GM23338 (cell line): ENCODE measurements at regions not wholly inside any gene's neighbourhood (a gene's known extent, or its start where the extent isn't known, plus 50 kb on each side); places are given as distances from the start of the nearest gene placed in this dataset.

Source experiments
- ATAC-seq: fragments of 200-7000 bp; cut with Tn5 transposase; 3 replicates; pipeline ENCODE4 v1.9.1; 2020
- DNase-seq: peaks from one replicate; pipeline ENCODE4 v3.0.0-alpha.2; 2015; ENCODE audit warnings: low spot score
- H2AFZ ChIP-seq: fragments of 200-600 bp; sonication (generic); 2 replicates; pipeline ENCODE4 v1.8.0; 2016; ENCODE audit warnings: antibody characterized with exemption, mild to moderate bottlenecking, moderate library complexity
- H3F3A ChIP-seq: fragments of 200-600 bp; sonication (generic); replicated peaks from 2 replicates; pipeline ENCODE4 v1.8.0; 2017; ENCODE audit warnings: antibody characterized with exemption, mixed run types, low read depth
- H3K27ac ChIP-seq: fragments of 200-600 bp; sonication (generic); 2 replicates; pipeline ENCODE4 v1.6.1; 2016; ENCODE audit warnings: low read depth
- H3K27me3 ChIP-seq: fragments of 200-600 bp; sonication (generic); 2 replicates; pipeline ENCODE4 v1.8.0; 2016; ENCODE audit warnings: mild to moderate bottlenecking, mixed run types, moderate library complexity; ENCODE audit not compliant: insufficient read depth
- H3K36me3 ChIP-seq: fragments of 200-600 bp; sonication (generic); 2 replicates; pipeline ENCODE4 v1.8.0; 2016; ENCODE audit warnings: mild to moderate bottlenecking; ENCODE audit not compliant: insufficient read depth
- H3K4me1 ChIP-seq: fragments of 200-600 bp; sonication (generic); 2 replicates; pipeline ENCODE4 v1.8.0; 2016; ENCODE audit warnings: mild to moderate bottlenecking, moderate library complexity; ENCODE audit not compliant: insufficient read depth
- H3K4me2 ChIP-seq: fragments of 200-600 bp; sonication (generic); 2 replicates; pipeline ENCODE4 v1.7.1; 2017; ENCODE audit warnings: mixed run types
- H3K4me3 ChIP-seq: fragments of 200-600 bp; sonication (generic); 2 replicates; pipeline ENCODE4 v1.6.1; 2016; ENCODE audit warnings: mixed run types
- H3K79me2 ChIP-seq: fragments of 200-600 bp; sonication (generic); replicated peaks from 2 replicates; pipeline ENCODE4 v1.8.0; 2017; ENCODE audit warnings: mild to moderate bottlenecking; ENCODE audit not compliant: insufficient read depth
- H3K9me2 ChIP-seq: fragments of 200-600 bp; sonication (generic); 2 replicates; pipeline ENCODE4 v1.8.0; 2017; ENCODE audit not compliant: insufficient read depth
- H4K20me1 ChIP-seq: fragments of 200-600 bp; sonication (generic); replicated peaks from 2 replicates; pipeline ENCODE4 v1.8.0; 2017; ENCODE audit warnings: mild to moderate bottlenecking; ENCODE audit not compliant: insufficient read depth
- H3K27ac Mint-ChIP-seq: 2 replicates; pipeline ENCODE4 v1.8.0; 2020; ENCODE audit warnings: inconsistent platforms, mild to moderate bottlenecking, moderate library complexity, mixed read lengths
- H3K27me3 Mint-ChIP-seq: 3 replicates; pipeline ENCODE4 v1.8.0; 2022; ENCODE audit warnings: low read depth, mild to moderate bottlenecking, moderate library complexity, mixed read lengths, inconsistent platforms; ENCODE audit not compliant: insufficient read depth, poor library complexity
- H3K36me3 Mint-ChIP-seq: 3 replicates; pipeline ENCODE4 v1.8.0; 2021; ENCODE audit warnings: low read depth, mild to moderate bottlenecking, inconsistent platforms, moderate library complexity, mixed read lengths
- H3K4me1 Mint-ChIP-seq: 3 replicates; pipeline ENCODE4 v1.8.0; 2020; ENCODE audit warnings: mild to moderate bottlenecking, inconsistent platforms, mixed read lengths
- H3K4me3 Mint-ChIP-seq: 3 replicates; pipeline ENCODE4 v1.8.0; 2021; ENCODE audit warnings: moderate library complexity, mild to moderate bottlenecking, inconsistent platforms, mixed read lengths
- H3K9me3 Mint-ChIP-seq: 3 replicates; pipeline ENCODE4 v1.8.0; 2020; ENCODE audit warnings: moderate library complexity, mild to moderate bottlenecking, inconsistent platforms, mixed read lengths
- CTCF ChIP-seq, 2 experiments: fragments of 200-600 bp in 1 of 2; sonication (generic) in 1 of 2; conservative IDR thresholded peaks; 2 replicates each; pipeline versions ENCODE4 v1.5.1 to v1.6.1; 2016 to 2017; ENCODE audit warnings: antibody characterized with exemption in 2 of 2, low read depth in 2 of 2, mild to moderate bottlenecking in 2 of 2, moderate library complexity in 1 of 2
- ETS1 ChIP-seq: IDR thresholded peaks from 2 replicates; pipeline ENCODE4 v1.6.1; 2016; ENCODE audit warnings: antibody characterized with exemption
- EZH2phosphoT487 ChIP-seq: fragments of 200-600 bp; sonication (generic); IDR thresholded peaks from one replicate; pipeline ENCODE4 v1.8.1; 2018; ENCODE audit warnings: antibody characterized with exemption; ENCODE audit not compliant: unreplicated experiment
- REST ChIP-seq: IDR thresholded peaks from one replicate; pipeline ENCODE4 v1.6.1; 2018; ENCODE audit warnings: antibody characterized with exemption; ENCODE audit not compliant: unreplicated experiment
- STAT1 ChIP-seq: IDR thresholded peaks from one replicate; pipeline ENCODE4 v1.6.1; 2016; ENCODE audit warnings: antibody characterized with exemption; ENCODE audit not compliant: unreplicated experiment

DNA sequence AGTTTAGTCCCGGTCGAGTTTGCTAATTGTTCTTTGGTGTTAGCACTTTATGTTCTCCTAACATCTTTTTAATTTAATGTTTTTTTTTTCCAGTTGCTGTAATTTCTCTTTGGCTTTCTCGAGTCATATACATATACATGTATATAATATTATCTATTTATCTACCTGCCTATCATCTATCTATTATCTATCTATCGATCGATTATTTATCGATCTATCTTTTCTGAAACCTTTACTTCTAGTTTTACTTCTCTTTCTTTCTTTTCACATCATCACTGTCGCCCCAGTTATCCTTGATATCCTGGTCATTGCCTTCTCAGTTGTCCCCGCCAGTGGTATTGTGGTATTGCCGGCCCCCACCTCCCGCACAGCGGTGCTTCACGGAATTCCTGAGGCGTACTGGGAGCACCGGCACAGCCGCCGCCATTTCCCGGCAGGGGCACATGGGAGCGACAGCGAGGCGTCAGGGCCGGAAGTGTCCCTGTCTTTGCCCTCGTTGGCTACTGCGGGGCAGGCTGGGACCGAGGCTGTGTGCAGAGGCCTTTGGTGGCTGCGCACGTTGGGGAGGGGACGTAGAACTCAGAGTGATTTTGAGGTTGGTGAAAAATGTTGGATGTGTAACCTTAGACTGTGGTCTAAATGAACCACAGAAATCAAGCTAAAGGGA lies 101.1 kb downstream of the NUF2 start:
- Mint-ChIP-seq H3K9me3 (no peaks in the 10 kb centered on the region; the same call in 2 of the 3 replicates), H3K27me3 (no peaks in the 10 kb centered on the region), H3K4me1 (peaks cover 20% of the 10 kb centered on the region), H3K4me3 (no peak overlapping the region), H3K36me3 (no peaks in the 10 kb centered on the region), H3K27ac (no peak overlapping the region)
- Histone ChIP-seq H3K27me3 (no peaks in the 10 kb centered on the region), H4K20me1 (no peaks in the 10 kb centered on the region), H3F3A (no peaks in the 10 kb centered on the region), H3K4me1 (peaks cover 16% of the 10 kb centered on the region), H3K79me2 (no peaks in the 10 kb centered on the region), H3K9me2 (peaks cover 7% of the 10 kb centered on the region; the same call in 1 of the 2 replicates), H3K4me2 (no peak overlapping the region), H3K27ac (no peak overlapping the region), H2AFZ (no peak overlapping the region), H3K36me3 (no peaks in the 10 kb centered on the region), H3K4me3 (no peak overlapping the region)
- DNase-seq: peak; percentile 10
- TF ChIP-seq ETS1: no peak
- 0 out of 4 replicates have a peak, but pooled peaks of 1 of the 2 experiments have one; percentile 10 for TF ChIP-seq CTCF (conservative IDR thresholded peaks at IDR 0.05; ENCODE audit: low read depth in 2 of 2)
- ATAC-seq: no peak

DNA sequence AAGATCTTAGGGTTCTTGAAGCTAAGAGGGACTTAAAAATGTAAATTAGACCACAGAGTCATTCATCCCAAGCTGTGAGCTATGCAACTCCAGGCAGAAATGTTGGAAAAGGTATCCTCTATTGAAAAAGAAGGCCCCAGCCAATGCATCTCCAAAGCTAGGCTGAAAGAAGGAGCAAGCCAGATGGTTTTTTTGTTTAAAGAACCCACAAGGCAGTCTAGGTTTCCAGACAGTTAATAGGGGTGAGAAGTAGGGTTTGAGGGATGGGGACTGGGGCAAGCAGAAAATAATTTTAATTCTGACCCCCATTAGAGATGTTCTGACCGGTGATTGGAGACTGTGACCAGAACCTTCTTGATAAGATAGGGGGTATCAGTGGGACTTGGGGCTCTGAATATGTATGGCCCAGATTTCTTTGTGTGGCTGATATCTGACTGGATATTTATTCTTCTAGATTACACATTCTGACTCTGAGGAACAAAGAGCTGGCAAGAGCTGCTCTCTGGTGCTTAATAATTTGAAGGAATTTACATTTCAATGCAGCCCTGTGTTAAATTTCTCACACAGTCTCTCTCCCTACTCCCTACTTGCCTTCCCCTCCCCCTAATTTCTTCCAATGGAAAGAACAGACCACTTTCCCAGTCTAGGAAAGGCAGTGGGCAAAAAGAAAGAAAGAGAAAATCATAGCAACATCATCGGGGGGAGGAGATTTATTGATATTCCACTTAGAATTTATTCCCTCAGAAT lies 104.9 kb downstream of the NUF2 start:
- H3K9me3 Mint-ChIP-seq: no peaks in the 10 kb centered on the region; the same call in 1 of the 3 replicates
- Histone ChIP-seq H4K20me1 (no peaks in the 10 kb centered on the region), H3K4me2 (peak overlapping the region; percentile 53), H3K36me3 (no peaks in the 10 kb centered on the region), H3K27me3 (no peaks in the 10 kb centered on the region), H3K4me3 (no peak overlapping the region), H3K4me1 (peaks cover 16% of the 10 kb centered on the region), H3K27ac (no peak overlapping the region), H3K9me2 (0 out of 2 replicates have a peak, but pooled peaks cover 8% of the 10 kb centered on the region), H3K79me2 (no peaks in the 10 kb centered on the region), H2AFZ (peak overlapping the region; percentile 56; the same call in 1 of the 2 replicates), H3F3A (no peaks in the 10 kb centered on the region)
- H3K36me3 Mint-ChIP-seq: no peaks in the 10 kb centered on the region
- DNase-seq (no peak), ATAC-seq (no peak)
- H3K27me3 Mint-ChIP-seq: no peaks in the 10 kb centered on the region
- H3K27ac Mint-ChIP-seq: no peak overlapping the region
- H3K4me1 Mint-ChIP-seq: peaks cover 23% of the 10 kb centered on the region
- H3K4me3 Mint-ChIP-seq: no peak overlapping the region; the same call in 2 of the 3 replicates
- TF ChIP-seq REST: no peak
- no peak for TF ChIP-seq STAT1
- TF ChIP-seq CTCF (conservative IDR thresholded peaks at IDR 0.05; ENCODE audit: low read depth in 2 of 2): no peak
- TF ChIP-seq EZH2phosphoT487: no peak
- no peak for TF ChIP-seq ETS1
